Activated CD8-positive, alpha-beta T cell treated with anti-CD3 and anti-CD28 coated beads, Interleukin-2, amount 10 ng/mL, durations not matched to agents 7 days and 5 days (primary cell): ENCODE measurements at regions not wholly inside any gene's neighbourhood (a gene's known extent, or its start where the extent isn't known, plus 50 kb on each side); places are given as distances from the start of the nearest gene placed in this dataset. TPM values are rescaled to one million over a fixed set of nuclear protein-coding genes. Genes with fewer than 3 reads are reported as not detected.
"Not testable (repeated sequence)": the region's sequence is repeated elsewhere in the genome, so short reads cannot be mapped to it uniquely, and the experiment has no call there.

Experiments used
- ATAC-seq: fragments of 150-1000 bp; cut with Tn5 transposase; one replicate; pipeline ENCODE4 v1.10.0; 2021; ENCODE audit warnings: moderate library complexity
- CTCF ChIA-PET: fragments of 350-600 bp; sonication (Branson Sonifier 250); formaldehyde crosslinking; loops from one replicate; lab custom pipeline; 2021; ENCODE audit warnings: antibody characterized with exemption; lab: Charles Lee
- POLR2A ChIA-PET: fragments of 350-600 bp; sonication (Branson Sonifier 250); formaldehyde crosslinking; loops from one replicate; lab custom pipeline; 2021; ENCODE audit warnings: antibody characterized with exemption; lab: Charles Lee
- DNase-seq: peaks from one replicate; pipeline ENCODE4 v3.0.0-alpha.2; 2020
- H3K27ac Mint-ChIP-seq: one replicate; pipeline ENCODE4 v1.8.0; 2021; ENCODE audit warnings: mild to moderate bottlenecking, mixed read lengths
- H3K27me3 Mint-ChIP-seq: one replicate; pipeline ENCODE4 v1.8.0; 2021; ENCODE audit warnings: low read depth, mixed read lengths
- H3K36me3 Mint-ChIP-seq: one replicate; pipeline ENCODE4 v1.8.0; 2021; ENCODE audit warnings: low read depth, mixed read lengths
- H3K4me1 Mint-ChIP-seq: one replicate; pipeline ENCODE4 v1.8.0; 2021; ENCODE audit warnings: low read depth, mixed read lengths
- H3K4me3 Mint-ChIP-seq: one replicate; pipeline ENCODE4 v1.8.0; 2021; ENCODE audit warnings: mild to moderate bottlenecking, mixed read lengths
- H3K9me3 Mint-ChIP-seq: one replicate; pipeline ENCODE4 v1.8.0; 2022; ENCODE audit warnings: mixed read lengths; ENCODE audit not compliant: insufficient read depth
- microRNA-seq: library from miRNA; unstranded; fragments of <30 nt; microRNA quantifications from one replicate; pipeline ENCODE4 v1.2.0, GENCODE V29; 2022

GRCh38 chr4:112092330-112092729, 52.9 kb upstream of the FAM241A start:
- H3K27ac Mint-ChIP-seq, DNase-seq, H3K36me3 Mint-ChIP-seq, POLR2A ChIA-PET, H3K4me3 Mint-ChIP-seq, H3K9me3 Mint-ChIP-seq, CTCF ChIA-PET, H3K4me1 Mint-ChIP-seq, ATAC-seq: not testable (repeated sequence)
- peaks cover 17% of the 10 kb centered on the region for H3K27me3 Mint-ChIP-seq

GRCh38 chr4:112093636-112094202, 51.5 kb upstream of the FAM241A start:
- H3K9me3 Mint-ChIP-seq = no peaks in the 10 kb centered on the region
- ATAC-seq (no peak), DNase-seq (no peak)
- H3K27ac Mint-ChIP-seq = no peak overlapping the region
- ChIA-PET POLR2A (no interaction called here), CTCF (interaction anchor here (0.5 kb wide), 1 partner anchor 111 kb away, joined by 3 read pairs; no protein-coding TSS in a partner anchor)
- H3K4me3 Mint-ChIP-seq = no peak overlapping the region
- no peaks in the 10 kb centered on the region for H3K36me3 Mint-ChIP-seq
- H3K27me3 Mint-ChIP-seq = peaks cover 22% of the 10 kb centered on the region
- H3K4me1 Mint-ChIP-seq = no peaks in the 10 kb centered on the region

DNA sequence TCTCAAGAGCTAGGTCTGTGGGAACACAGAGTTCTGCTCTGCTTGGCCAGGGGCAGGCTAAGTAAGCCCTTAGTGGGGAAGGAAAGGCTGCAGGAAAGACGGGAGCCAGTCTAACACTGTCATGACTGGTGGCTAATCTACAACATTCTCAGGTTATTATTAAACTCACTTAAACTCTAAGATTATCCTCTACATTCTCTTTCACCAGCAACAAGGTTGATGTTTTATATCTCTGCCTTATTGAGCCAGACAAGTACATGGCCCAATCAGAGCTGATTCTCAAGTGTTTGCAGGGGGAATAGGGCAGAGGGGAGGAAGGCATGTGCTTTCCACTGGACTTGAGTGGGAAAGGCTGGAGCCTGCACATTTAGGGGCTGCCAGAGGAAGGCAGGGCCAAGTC, 50.9 kb upstream of the FAM241A start:
- DNase-seq (no peak), ATAC-seq (no peak)
- Mint-ChIP-seq H3K36me3 (no peaks in the 10 kb centered on the region), H3K9me3 (no peaks in the 10 kb centered on the region), H3K4me1 (no peaks in the 10 kb centered on the region), H3K27me3 (peaks cover 22% of the 10 kb centered on the region), H3K27ac (no peak overlapping the region), H3K4me3 (no peak overlapping the region)
- ChIA-PET CTCF (no interaction called here), POLR2A (no interaction called here)

Small RNA genes in the stretch of these regions (microRNA-seq; reads per million reads assigned to microRNA genes)
- not detected for gene MIR297
